GM20000 (cell line): ENCODE measurements at regions not wholly inside any gene's neighbourhood (a gene's known extent, or its start where the extent isn't known, plus 50 kb on each side); places are given as distances from the start of the nearest gene placed in this dataset.

Source experiments
- DNase-seq: peaks from one replicate; pipeline ENCODE4 v3.0.0; 2012; ENCODE audit warnings: low spot score
- TF ChIP-seq, protein P1 (sequence below): IDR thresholded peaks from 2 replicates; pipeline ENCODE4 v1.5.1; 2012; ENCODE audit warnings: mild to moderate bottlenecking, control low read depth; ENCODE audit errors: extremely low read depth, missing control alignments

DNA sequence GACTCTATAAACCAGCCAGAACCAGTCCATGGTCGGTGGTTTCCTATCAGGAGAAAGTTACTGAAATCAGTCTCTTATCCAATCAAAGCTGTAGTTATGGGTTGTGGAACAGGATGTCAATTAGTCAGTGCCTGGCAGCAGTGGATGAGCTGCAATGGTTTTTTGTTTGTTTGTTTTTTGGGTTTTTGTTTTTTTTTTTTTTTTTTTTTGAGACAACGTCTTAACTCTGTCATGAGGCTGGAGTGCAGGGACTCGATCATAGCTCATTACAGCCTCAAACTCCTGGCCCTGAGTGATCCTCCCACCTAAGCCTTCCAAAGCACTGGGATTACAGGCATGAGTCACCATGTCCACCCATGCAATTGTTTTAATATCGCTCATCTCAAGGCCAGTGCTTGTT is 113.3 kb upstream of the CAND1 start:
- no peak for DNase-seq
- TF ChIP-seq, protein P1, sequence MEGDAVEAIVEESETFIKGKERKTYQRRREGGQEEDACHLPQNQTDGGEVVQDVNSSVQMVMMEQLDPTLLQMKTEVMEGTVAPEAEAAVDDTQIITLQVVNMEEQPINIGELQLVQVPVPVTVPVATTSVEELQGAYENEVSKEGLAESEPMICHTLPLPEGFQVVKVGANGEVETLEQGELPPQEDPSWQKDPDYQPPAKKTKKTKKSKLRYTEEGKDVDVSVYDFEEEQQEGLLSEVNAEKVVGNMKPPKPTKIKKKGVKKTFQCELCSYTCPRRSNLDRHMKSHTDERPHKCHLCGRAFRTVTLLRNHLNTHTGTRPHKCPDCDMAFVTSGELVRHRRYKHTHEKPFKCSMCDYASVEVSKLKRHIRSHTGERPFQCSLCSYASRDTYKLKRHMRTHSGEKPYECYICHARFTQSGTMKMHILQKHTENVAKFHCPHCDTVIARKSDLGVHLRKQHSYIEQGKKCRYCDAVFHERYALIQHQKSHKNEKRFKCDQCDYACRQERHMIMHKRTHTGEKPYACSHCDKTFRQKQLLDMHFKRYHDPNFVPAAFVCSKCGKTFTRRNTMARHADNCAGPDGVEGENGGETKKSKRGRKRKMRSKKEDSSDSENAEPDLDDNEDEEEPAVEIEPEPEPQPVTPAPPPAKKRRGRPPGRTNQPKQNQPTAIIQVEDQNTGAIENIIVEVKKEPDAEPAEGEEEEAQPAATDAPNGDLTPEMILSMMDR = no peak

DNA sequence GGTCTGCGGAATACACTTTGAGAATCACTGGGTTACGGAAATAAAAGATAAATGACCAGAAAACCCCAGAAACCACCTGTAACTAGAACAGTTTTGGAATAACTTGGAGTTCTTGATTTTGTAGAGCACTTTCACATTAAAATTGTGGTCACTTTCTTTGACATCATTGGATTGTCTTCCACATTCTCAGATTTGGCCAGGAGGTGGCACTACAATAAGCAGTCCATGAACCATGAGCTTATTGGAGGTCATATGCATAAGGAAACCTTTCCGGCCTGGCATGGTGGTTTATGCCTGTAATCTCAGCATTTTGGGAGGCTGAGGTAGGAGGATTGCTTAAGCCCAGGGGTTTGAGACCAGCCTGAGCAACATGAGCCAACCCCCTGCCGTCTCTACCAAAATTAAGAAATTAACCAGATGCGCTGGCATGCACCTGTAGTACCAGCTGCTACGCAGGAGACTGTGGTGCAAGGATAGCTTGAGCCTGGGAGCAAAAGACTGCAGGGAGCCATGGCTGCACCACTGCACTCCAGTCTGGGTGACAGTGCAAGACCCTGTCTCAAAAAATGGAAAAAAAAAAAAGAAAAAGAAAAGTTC is 107.7 kb upstream of the CAND1 start:
- peak; percentile 41 for DNase-seq

GRCh38 chr12:67173258-67173657 is 95.9 kb upstream of the CAND1 start:
- TF ChIP-seq, protein P1 = no peak
- no peak for DNase-seq

More for the DNA sequence above, 107.7 kb upstream of the CAND1 start:
- TF ChIP-seq, protein P1 = peak; percentile 16

DNA sequence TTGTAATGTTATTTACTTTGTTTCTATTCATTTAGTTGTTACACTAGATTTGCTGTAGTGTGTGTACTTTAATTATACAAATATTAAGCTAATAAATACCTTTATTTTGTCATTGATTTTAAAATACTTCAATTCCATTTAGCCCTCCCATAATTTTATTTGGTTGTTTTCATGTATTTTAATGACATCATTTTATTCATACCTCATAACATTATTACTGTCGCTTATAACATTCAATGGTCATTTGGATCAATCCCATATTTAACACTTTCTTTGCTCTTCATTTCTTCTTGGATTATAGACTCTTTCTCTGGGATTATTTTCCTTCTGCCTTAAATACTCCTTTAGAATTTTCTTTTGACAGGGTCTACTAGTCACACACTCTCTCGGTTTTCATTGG is 86.6 kb upstream of the CAND1 start:
- no peak for DNase-seq

GRCh38 chr12:67193704-67194103 is 75.5 kb upstream of the CAND1 start:
- TF ChIP-seq, protein P1 = no peak
- peak; percentile 15 for DNase-seq

More for the DNA sequence above, 86.6 kb upstream of the CAND1 start:
- TF ChIP-seq, protein P1 = no peak

GRCh38 chr12:67200386-67200785 is 68.8 kb upstream of the CAND1 start:
- TF ChIP-seq, protein P1 = no peak
- DNase-seq = no peak

- TF ChIP-seq, protein P1 = no peak
- DNase-seq = no peak
These were observed 67.0 kb upstream of the CAND1 start for GRCh38 chr12:67202011-67202677.
